ENCODE measurements at regions not wholly inside any gene's neighbourhood (a gene's known extent, or its start where the extent isn't known, plus 50 kb on each side); places are given as distances from the start of the nearest gene placed in this dataset.

- TF ChIP-seq POLR2A (IDR thresholded peaks at IDR 0.05) (no peak), CTCF (IDR thresholded peaks at IDR 0.05) (no peak)
These were observed 552.2 kb upstream of the STXBP6 start for GRCh38 chr14:25602106-25602505.

Data from lower leg skin (tissue), 3 donors.